Body of pancreas (tissue), 4 donors: ENCODE measurements at regions not wholly inside any gene's neighbourhood (a gene's known extent, or its start where the extent isn't known, plus 50 kb on each side); places are given as distances from the start of the nearest gene placed in this dataset.

ENCODE experiments used
- POLR2A ChIP-seq, 3 donors: fragments of 450-650 bp; IDR thresholded peaks; one replicate each; pipeline ENCODE4 v1.6.1; 2016; ENCODE audit warnings: antibody characterized with exemption in 3 of 3, mild to moderate bottlenecking in 2 of 3
- TF ChIP-seq, protein P1 (sequence below), 7 experiments: fragments of 450-650 bp in 4 of 7; fragments of 200-600 bp in 3 of 7; sonication (generic) in 3 of 7; IDR thresholded peaks; one replicate each; pipeline ENCODE4 v1.5.1; 2016 to 2019; ENCODE audit warnings: antibody characterized with exemption in 7 of 7

GRCh38 chr9:115507148-115507547 lies 389.2 kb upstream of the TNC start:
- TF ChIP-seq, protein P1, sequence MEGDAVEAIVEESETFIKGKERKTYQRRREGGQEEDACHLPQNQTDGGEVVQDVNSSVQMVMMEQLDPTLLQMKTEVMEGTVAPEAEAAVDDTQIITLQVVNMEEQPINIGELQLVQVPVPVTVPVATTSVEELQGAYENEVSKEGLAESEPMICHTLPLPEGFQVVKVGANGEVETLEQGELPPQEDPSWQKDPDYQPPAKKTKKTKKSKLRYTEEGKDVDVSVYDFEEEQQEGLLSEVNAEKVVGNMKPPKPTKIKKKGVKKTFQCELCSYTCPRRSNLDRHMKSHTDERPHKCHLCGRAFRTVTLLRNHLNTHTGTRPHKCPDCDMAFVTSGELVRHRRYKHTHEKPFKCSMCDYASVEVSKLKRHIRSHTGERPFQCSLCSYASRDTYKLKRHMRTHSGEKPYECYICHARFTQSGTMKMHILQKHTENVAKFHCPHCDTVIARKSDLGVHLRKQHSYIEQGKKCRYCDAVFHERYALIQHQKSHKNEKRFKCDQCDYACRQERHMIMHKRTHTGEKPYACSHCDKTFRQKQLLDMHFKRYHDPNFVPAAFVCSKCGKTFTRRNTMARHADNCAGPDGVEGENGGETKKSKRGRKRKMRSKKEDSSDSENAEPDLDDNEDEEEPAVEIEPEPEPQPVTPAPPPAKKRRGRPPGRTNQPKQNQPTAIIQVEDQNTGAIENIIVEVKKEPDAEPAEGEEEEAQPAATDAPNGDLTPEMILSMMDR (IDR thresholded peaks at IDR 0.05): no peak
- no peak for TF ChIP-seq POLR2A (IDR thresholded peaks at IDR 0.05)
